Neutrophil (primary cell): ENCODE measurements at regions not wholly inside any gene's neighbourhood (a gene's known extent, or its start where the extent isn't known, plus 50 kb on each side); places are given as distances from the start of the nearest gene placed in this dataset.
"Not testable (repeated sequence)": the region's sequence is repeated elsewhere in the genome, so short reads cannot be mapped to it uniquely, and the experiment has no call there.

Experiments
- H3K27ac ChIP-seq: fragments of 200-600 bp; sonication (generic); 2 replicates; pipeline ENCODE4 v1.5.1; 2016; ENCODE audit warnings: mild to moderate bottlenecking, moderate library complexity
- H3K27me3 ChIP-seq: fragments of 200-600 bp; sonication (generic); 2 replicates; pipeline ENCODE4 v1.6.0; 2016; ENCODE audit warnings: mild to moderate bottlenecking
- H3K36me3 ChIP-seq: fragments of 200-600 bp; sonication (generic); 2 replicates; pipeline ENCODE4 v1.5.1; 2017
- H3K4me1 ChIP-seq, 2 experiments: fragments of 200-600 bp in 1 of 2; sonication (generic) in 1 of 2; 1 replicate in 1 of 2; 2 replicates in 1 of 2; pipeline versions ENCODE4 v1.5.1 to v1.6.1; 2013 to 2016; ENCODE audit warnings: low read depth in 1 of 2, low read length in 1 of 2, mild to moderate bottlenecking in 1 of 2, moderate library complexity in 1 of 2; ENCODE audit not compliant: control insufficient read depth in 1 of 2, insufficient read depth in 1 of 2
- H3K4me3 ChIP-seq, 2 experiments: fragments of 200-600 bp in 1 of 2; sonication (generic) in 1 of 2; 1 replicate in 1 of 2; 2 replicates in 1 of 2; pipeline ENCODE4 v1.5.1; 2013 to 2016; ENCODE audit warnings: low read depth in 1 of 2, low read length in 1 of 2, mild to moderate bottlenecking in 1 of 2, moderate library complexity in 1 of 2
- H3K9me3 ChIP-seq: fragments of 200-600 bp; sonication (generic); 2 replicates; pipeline ENCODE4 v1.5.1; 2016
- TF ChIP-seq, protein P1 (sequence below): fragments of 200-600 bp; sonication (generic); IDR thresholded peaks from 2 replicates; pipeline ENCODE4 v1.5.1; 2016; ENCODE audit warnings: antibody characterized with exemption

DNA sequence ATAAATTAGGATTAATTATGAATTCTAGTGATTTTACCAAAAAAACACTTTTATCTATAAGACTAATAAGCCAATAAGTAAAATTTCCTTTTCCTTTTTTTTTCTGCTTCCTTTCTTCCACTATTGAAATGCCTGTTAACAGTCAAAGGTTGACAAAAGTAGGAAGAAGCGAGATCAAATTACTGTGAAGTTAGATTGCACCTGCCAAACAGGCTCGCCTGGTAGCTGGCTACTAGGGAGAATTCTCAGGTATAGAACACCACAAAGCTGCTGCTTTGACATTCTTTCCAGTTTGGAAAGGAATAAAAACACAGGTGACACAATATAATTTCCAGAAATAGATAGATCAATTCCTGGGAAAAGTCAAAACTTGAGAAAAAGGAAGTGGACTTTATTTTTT, 749.0 kb downstream of the NSUN3 start:
- Histone ChIP-seq H3K27ac (no peak overlapping the region), H3K4me1 (no peaks in the 10 kb centered on the region), H3K27me3 (no peaks in the 10 kb centered on the region), H3K9me3 (no peaks in the 10 kb centered on the region), H3K4me3 (no peak overlapping the region), H3K36me3 (no peaks in the 10 kb centered on the region)
- TF ChIP-seq, protein P1, sequence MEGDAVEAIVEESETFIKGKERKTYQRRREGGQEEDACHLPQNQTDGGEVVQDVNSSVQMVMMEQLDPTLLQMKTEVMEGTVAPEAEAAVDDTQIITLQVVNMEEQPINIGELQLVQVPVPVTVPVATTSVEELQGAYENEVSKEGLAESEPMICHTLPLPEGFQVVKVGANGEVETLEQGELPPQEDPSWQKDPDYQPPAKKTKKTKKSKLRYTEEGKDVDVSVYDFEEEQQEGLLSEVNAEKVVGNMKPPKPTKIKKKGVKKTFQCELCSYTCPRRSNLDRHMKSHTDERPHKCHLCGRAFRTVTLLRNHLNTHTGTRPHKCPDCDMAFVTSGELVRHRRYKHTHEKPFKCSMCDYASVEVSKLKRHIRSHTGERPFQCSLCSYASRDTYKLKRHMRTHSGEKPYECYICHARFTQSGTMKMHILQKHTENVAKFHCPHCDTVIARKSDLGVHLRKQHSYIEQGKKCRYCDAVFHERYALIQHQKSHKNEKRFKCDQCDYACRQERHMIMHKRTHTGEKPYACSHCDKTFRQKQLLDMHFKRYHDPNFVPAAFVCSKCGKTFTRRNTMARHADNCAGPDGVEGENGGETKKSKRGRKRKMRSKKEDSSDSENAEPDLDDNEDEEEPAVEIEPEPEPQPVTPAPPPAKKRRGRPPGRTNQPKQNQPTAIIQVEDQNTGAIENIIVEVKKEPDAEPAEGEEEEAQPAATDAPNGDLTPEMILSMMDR = no peak

DNA sequence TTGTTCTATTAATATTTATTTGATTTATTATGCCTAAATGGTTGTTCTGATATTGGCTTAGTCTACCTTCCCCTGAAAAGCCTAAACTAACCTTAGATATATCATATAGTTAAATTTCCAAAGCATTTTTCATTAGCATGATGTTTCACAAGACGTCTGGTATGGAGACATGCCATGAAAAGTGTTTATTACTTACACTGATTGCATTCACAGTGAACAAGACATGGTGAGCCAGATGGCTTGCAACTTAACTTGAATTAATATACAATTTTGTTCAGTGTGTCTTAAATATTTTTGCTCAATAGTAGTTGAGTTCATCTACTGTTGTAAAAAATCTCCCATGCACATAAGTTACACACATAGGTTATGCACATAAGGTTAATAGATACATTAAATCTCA, 758.4 kb downstream of the NSUN3 start:
- H3K9me3 ChIP-seq = no peaks in the 10 kb centered on the region
- no peaks in the 10 kb centered on the region for H3K4me1 ChIP-seq
- H3K4me3 ChIP-seq = no peak overlapping the region
- no peaks in the 10 kb centered on the region for H3K36me3 ChIP-seq
- H3K27ac ChIP-seq = no peak overlapping the region
- TF ChIP-seq, protein P1 = no peak
- H3K27me3 ChIP-seq = no peaks in the 10 kb centered on the region

DNA sequence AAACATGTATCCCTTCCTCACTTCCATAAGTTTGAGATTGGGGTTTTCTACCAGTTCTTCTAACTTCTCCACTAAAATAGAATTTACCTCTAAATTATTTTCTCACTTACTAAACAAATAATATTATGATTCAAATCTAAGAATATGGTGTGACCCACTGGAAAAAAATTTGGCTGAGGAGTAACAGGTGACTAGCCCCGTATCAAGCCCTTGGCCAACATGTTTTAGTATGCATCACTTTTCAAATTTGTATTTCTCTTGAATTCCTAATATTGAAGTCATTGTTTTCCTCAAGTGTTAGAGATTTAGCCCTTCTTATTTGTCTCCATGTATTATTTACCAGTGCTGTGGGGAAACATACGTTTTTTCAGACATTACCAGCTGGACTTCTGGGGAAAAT, 759.4 kb downstream of the NSUN3 start:
- H3K4me1 ChIP-seq = no peaks in the 10 kb centered on the region
- H3K4me3 ChIP-seq = no peak overlapping the region
- no peaks in the 10 kb centered on the region for H3K9me3 ChIP-seq
- TF ChIP-seq, protein P1 = no peak
- H3K36me3 ChIP-seq = no peaks in the 10 kb centered on the region
- H3K27me3 ChIP-seq = no peaks in the 10 kb centered on the region
- no peak overlapping the region for H3K27ac ChIP-seq

DNA sequence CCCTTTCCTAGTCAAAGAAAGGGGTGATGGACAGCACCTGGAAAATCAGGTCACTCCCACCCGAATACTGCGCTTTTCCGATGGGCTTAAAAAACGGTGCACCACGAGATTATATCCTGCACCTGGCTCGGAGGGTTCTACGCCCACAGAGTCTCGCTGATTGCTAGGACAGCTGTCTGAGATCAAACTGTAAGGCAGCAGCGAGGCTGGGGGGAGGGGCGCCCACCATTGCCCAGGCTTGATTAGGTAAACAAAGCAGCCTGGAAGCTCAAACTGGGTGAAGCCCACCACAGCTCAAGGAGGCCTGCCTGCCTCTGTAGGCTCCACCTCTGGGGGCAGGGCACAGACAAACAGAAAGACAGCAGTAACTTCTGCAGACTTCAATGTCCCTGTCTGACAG, 783.4 kb downstream of the NSUN3 start:
- not testable (repeated sequence) for H3K4me1 ChIP-seq, H3K27ac ChIP-seq, H3K9me3 ChIP-seq, H3K36me3 ChIP-seq, H3K27me3 ChIP-seq, H3K4me3 ChIP-seq

DNA sequence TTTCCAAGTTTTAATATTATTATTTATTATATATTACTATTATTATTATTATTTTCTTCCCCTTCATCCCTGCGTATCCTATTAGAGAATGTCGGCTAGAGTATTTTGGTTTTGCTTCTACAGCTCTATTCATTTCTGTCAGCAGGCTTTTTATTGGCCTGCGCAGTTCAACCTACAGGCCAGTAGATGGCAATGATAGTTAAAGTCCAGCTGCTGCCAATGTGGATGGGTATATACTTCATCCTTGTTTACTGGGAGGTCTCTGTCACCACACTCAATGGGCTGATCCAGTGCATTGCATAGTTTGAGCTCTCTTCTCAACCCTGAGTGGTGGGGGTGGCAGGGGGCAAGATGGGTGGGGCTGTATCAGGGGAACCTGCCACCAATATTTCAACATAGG, 799.8 kb downstream of the NSUN3 start:
- Histone ChIP-seq H3K9me3 (no peaks in the 10 kb centered on the region), H3K27me3 (no peaks in the 10 kb centered on the region), H3K36me3 (no peaks in the 10 kb centered on the region), H3K4me1 (no peaks in the 10 kb centered on the region), H3K27ac (no peak overlapping the region), H3K4me3 (no peak overlapping the region)
- TF ChIP-seq, protein P1 = no peak

DNA sequence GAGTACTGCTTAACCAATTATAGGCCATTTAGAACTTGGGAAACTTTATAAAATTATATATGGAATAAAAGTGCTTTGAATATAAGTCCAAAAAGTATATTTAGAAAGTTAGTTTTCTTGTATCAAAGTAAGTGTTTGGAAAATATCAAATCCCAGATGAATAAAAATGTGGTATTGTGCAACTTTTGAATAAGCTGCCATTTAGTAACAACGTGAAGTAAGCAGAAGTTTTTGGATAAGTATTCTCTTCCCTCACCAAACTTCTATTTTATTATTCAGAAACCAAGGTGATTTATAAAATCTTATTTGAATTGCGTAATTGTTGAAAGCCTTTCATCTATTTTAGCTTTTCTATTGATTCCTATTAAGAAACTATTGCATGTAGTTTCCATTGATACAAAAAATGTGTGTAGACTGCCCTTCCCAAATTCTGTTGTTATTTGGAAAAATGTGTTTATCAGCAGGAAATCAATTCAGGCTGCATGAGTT, 806.2 kb downstream of the NSUN3 start:
- Histone ChIP-seq H3K9me3 (no peaks in the 10 kb centered on the region), H3K4me3 (no peak overlapping the region), H3K4me1 (no peaks in the 10 kb centered on the region), H3K36me3 (no peaks in the 10 kb centered on the region), H3K27ac (no peak overlapping the region), H3K27me3 (no peaks in the 10 kb centered on the region)
- TF ChIP-seq, protein P1 = no peak
